ENCODE measurements at regions not wholly inside any gene's neighbourhood (a gene's known extent, or its start where the extent isn't known, plus 50 kb on each side); places are given as distances from the start of the nearest gene placed in this dataset.

GRCh38 chrX:39757971-39758370, 339.8 kb downstream of the BCOR start:
- no peaks in the 10 kb centered on the region for H3K4me1 ChIP-seq (ENCODE audit: control insufficient read depth, low read length)
- no peaks in the 10 kb centered on the region for H3K36me3 ChIP-seq (ENCODE audit: control insufficient read depth, low read length)
- TF ChIP-seq EZH2phosphoT487 (IDR thresholded peaks at IDR 0.05; ENCODE audit: borderline replicate concordance, low read length) (no peak), CTCF (IDR thresholded peaks at IDR 0.05; ENCODE audit: low read depth, low read length, poor library complexity, severe bottlenecking) (no peak)
- no peak overlapping the region for H3K4me2 ChIP-seq (ENCODE audit: low read length)
- no peaks in the 10 kb centered on the region for H3K79me2 ChIP-seq (ENCODE audit: control insufficient read depth, low read length)
- no peaks in the 10 kb centered on the region for H3K9me3 ChIP-seq (ENCODE audit: control insufficient read depth, insufficient read depth, low read length)
- H4K20me1 ChIP-seq (ENCODE audit: control insufficient read depth, insufficient read depth, low read depth, low read length): no peaks in the 10 kb centered on the region
- H3K4me3 ChIP-seq (ENCODE audit: low read length): no peak overlapping the region
- H3K9me2 ChIP-seq (replicated peaks; ENCODE audit: control insufficient read depth, low read length): no peaks in the 10 kb centered on the region
- no peaks in the 10 kb centered on the region for H3F3A ChIP-seq (ENCODE audit: control insufficient read depth, insufficient read depth)
- H3K27me3 ChIP-seq (ENCODE audit: control insufficient read depth, low read length): no peaks in the 10 kb centered on the region
- no peak overlapping the region for H3K27ac ChIP-seq (ENCODE audit: low read depth, low read length)

- Histone ChIP-seq H3K9me2 (replicated peaks; ENCODE audit: control insufficient read depth, low read length) (no peaks in the 10 kb centered on the region), H3K27me3 (ENCODE audit: control insufficient read depth, low read length) (no peaks in the 10 kb centered on the region), H3K4me3 (ENCODE audit: low read length) (no peak overlapping the region), H3K9me3 (ENCODE audit: control insufficient read depth, insufficient read depth, low read length) (no peaks in the 10 kb centered on the region), H3K36me3 (ENCODE audit: control insufficient read depth, low read length) (no peaks in the 10 kb centered on the region), H4K20me1 (ENCODE audit: control insufficient read depth, insufficient read depth, low read depth, low read length) (no peaks in the 10 kb centered on the region), H3K4me1 (ENCODE audit: control insufficient read depth, low read length) (no peaks in the 10 kb centered on the region), H3F3A (ENCODE audit: control insufficient read depth, insufficient read depth) (no peaks in the 10 kb centered on the region), H3K4me2 (ENCODE audit: low read length) (no peak overlapping the region), H3K79me2 (ENCODE audit: control insufficient read depth, low read length) (no peaks in the 10 kb centered on the region), H3K27ac (ENCODE audit: low read depth, low read length) (no peak overlapping the region)
- TF ChIP-seq EZH2phosphoT487 (IDR thresholded peaks at IDR 0.05; ENCODE audit: borderline replicate concordance, low read length): no peak
- no peak for TF ChIP-seq CTCF (IDR thresholded peaks at IDR 0.05; ENCODE audit: low read depth, low read length, poor library complexity, severe bottlenecking)
Measured at GRCh38 chrX:39758791-39759525, 338.8 kb downstream of the BCOR start.

GRCh38 chrX:39759526-39760224, 338.1 kb downstream of the BCOR start:
- Histone ChIP-seq H3F3A (ENCODE audit: control insufficient read depth, insufficient read depth) (no peaks in the 10 kb centered on the region), H3K36me3 (ENCODE audit: control insufficient read depth, low read length) (no peaks in the 10 kb centered on the region), H3K79me2 (ENCODE audit: control insufficient read depth, low read length) (no peaks in the 10 kb centered on the region), H3K27me3 (ENCODE audit: control insufficient read depth, low read length) (no peaks in the 10 kb centered on the region), H3K27ac (ENCODE audit: low read depth, low read length) (no peak overlapping the region), H4K20me1 (ENCODE audit: control insufficient read depth, insufficient read depth, low read depth, low read length) (no peaks in the 10 kb centered on the region), H3K4me1 (ENCODE audit: control insufficient read depth, low read length) (no peaks in the 10 kb centered on the region), H3K9me3 (ENCODE audit: control insufficient read depth, insufficient read depth, low read length) (no peaks in the 10 kb centered on the region), H3K4me2 (ENCODE audit: low read length) (no peak overlapping the region), H3K9me2 (replicated peaks; ENCODE audit: control insufficient read depth, low read length) (no peaks in the 10 kb centered on the region), H3K4me3 (ENCODE audit: low read length) (no peak overlapping the region)
- no peak for TF ChIP-seq CTCF (IDR thresholded peaks at IDR 0.05; ENCODE audit: low read depth, low read length, poor library complexity, severe bottlenecking)
- TF ChIP-seq EZH2phosphoT487 (IDR thresholded peaks at IDR 0.05; ENCODE audit: borderline replicate concordance, low read length): no peak

All from DOHH2 (cell line).